ENCODE measurements at regions not wholly inside any gene's neighbourhood (a gene's known extent, or its start where the extent isn't known, plus 50 kb on each side); places are given as distances from the start of the nearest gene placed in this dataset.
A peak's percentile ranks its signal among the peaks of the same experiment; 100 is the strongest.

- H3K36me3 Mint-ChIP-seq (ENCODE audit: insufficient read depth, unreplicated experiment), result no peaks in the 10 kb centered on the region
- no peak for DNase-seq (ENCODE audit: unreplicated experiment)
- H3K27me3 Mint-ChIP-seq (ENCODE audit: insufficient read depth, unreplicated experiment), result no peaks in the 10 kb centered on the region
- intact Hi-C loops (cut with micrococcal nuclease), result no loop called here
- CTCF ChIA-PET, result no interaction called here
- TF ChIP-seq, protein P1, sequence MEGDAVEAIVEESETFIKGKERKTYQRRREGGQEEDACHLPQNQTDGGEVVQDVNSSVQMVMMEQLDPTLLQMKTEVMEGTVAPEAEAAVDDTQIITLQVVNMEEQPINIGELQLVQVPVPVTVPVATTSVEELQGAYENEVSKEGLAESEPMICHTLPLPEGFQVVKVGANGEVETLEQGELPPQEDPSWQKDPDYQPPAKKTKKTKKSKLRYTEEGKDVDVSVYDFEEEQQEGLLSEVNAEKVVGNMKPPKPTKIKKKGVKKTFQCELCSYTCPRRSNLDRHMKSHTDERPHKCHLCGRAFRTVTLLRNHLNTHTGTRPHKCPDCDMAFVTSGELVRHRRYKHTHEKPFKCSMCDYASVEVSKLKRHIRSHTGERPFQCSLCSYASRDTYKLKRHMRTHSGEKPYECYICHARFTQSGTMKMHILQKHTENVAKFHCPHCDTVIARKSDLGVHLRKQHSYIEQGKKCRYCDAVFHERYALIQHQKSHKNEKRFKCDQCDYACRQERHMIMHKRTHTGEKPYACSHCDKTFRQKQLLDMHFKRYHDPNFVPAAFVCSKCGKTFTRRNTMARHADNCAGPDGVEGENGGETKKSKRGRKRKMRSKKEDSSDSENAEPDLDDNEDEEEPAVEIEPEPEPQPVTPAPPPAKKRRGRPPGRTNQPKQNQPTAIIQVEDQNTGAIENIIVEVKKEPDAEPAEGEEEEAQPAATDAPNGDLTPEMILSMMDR (IDR thresholded peaks at IDR 0.05; ENCODE audit: unreplicated experiment), result no peak
- POLR2A ChIA-PET, result no interaction called here
- no TSS peak for BruUV-seq (replicated peaks)
- H3K4me3 Mint-ChIP-seq (ENCODE audit: unreplicated experiment), result no peak overlapping the region
- no peak overlapping the region for H3K27ac Mint-ChIP-seq (ENCODE audit: low read depth, unreplicated experiment)
- no peaks in the 10 kb centered on the region for H3K4me1 Mint-ChIP-seq (ENCODE audit: insufficient read depth, unreplicated experiment)
- H3K9me3 Mint-ChIP-seq (ENCODE audit: unreplicated experiment), result no peaks in the 10 kb centered on the region
These were observed 432.7 kb downstream of the IRS1 start for GRCh38 chr2:226366920-226367319.

- H3K36me3 Mint-ChIP-seq (ENCODE audit: insufficient read depth, unreplicated experiment), result no peaks in the 10 kb centered on the region
- no peaks in the 10 kb centered on the region for H3K4me1 Mint-ChIP-seq (ENCODE audit: insufficient read depth, unreplicated experiment)
- ChIA-PET POLR2A (no interaction called here), CTCF (no interaction called here)
- TF ChIP-seq, protein P1 (IDR thresholded peaks at IDR 0.05; ENCODE audit: unreplicated experiment), result no peak
- peaks cover 4% of the 10 kb centered on the region for H3K9me3 Mint-ChIP-seq (ENCODE audit: unreplicated experiment)
- no TSS peak for BruUV-seq (replicated peaks)
- intact Hi-C loops (cut with micrococcal nuclease), result no loop called here
- no peak overlapping the region for H3K4me3 Mint-ChIP-seq (ENCODE audit: unreplicated experiment)
- no peak for DNase-seq (ENCODE audit: unreplicated experiment)
- H3K27ac Mint-ChIP-seq (ENCODE audit: low read depth, unreplicated experiment), result no peak overlapping the region
- H3K27me3 Mint-ChIP-seq (ENCODE audit: insufficient read depth, unreplicated experiment), result no peaks in the 10 kb centered on the region
These were observed 435.4 kb downstream of the IRS1 start for GRCh38 chr2:226364217-226364616.

- no peaks in the 10 kb centered on the region for H3K4me1 Mint-ChIP-seq (ENCODE audit: insufficient read depth, unreplicated experiment)
- TF ChIP-seq, protein P1 (IDR thresholded peaks at IDR 0.05; ENCODE audit: unreplicated experiment), result no peak
- BruUV-seq (replicated peaks), result no TSS peak
- H3K4me3 Mint-ChIP-seq (ENCODE audit: unreplicated experiment), result no peak overlapping the region
- H3K27ac Mint-ChIP-seq (ENCODE audit: low read depth, unreplicated experiment), result no peak overlapping the region
- no peaks in the 10 kb centered on the region for H3K27me3 Mint-ChIP-seq (ENCODE audit: insufficient read depth, unreplicated experiment)
- CTCF ChIA-PET, result no interaction called here
- peaks cover 4% of the 10 kb centered on the region for H3K9me3 Mint-ChIP-seq (ENCODE audit: unreplicated experiment)
- H3K36me3 Mint-ChIP-seq (ENCODE audit: insufficient read depth, unreplicated experiment), result no peaks in the 10 kb centered on the region
- DNase-seq (ENCODE audit: unreplicated experiment), result peak; percentile 45
- POLR2A ChIA-PET, result interaction anchor here (1.3 kb wide), 1 partner anchor 12 kb away, joined by 4 read pairs; no protein-coding TSS in a partner anchor
- intact Hi-C loops (cut with micrococcal nuclease), result no loop called here
These were observed 436.6 kb downstream of the IRS1 start for GRCh38 chr2:226362980-226363379.

DNA sequence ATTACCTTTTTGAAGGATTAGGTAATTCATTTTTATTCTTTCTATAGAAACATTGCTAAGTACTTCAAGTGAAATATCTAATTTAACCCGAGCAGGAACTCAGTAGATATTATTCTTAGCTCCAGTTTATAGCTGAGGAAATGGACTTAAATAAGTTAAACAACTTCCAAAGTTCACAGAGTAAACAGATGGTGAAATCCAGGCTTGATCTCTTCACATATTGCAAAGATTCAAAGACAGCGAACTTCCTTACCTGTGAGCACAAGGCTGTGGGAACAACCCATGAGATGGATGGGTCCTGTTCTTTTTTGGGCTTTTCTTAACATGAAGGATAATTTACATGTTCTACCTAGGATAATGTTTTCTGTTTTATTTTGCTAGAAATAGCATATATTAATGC, 439.0 kb downstream of the IRS1 start:
- BruUV-seq (replicated peaks), result no TSS peak
- DNase-seq (ENCODE audit: unreplicated experiment), result no peak
- Mint-ChIP-seq H3K4me1 (ENCODE audit: insufficient read depth, unreplicated experiment) (no peaks in the 10 kb centered on the region), H3K27ac (ENCODE audit: low read depth, unreplicated experiment) (no peak overlapping the region), H3K9me3 (ENCODE audit: unreplicated experiment) (peaks cover 6% of the 10 kb centered on the region), H3K36me3 (ENCODE audit: insufficient read depth, unreplicated experiment) (no peaks in the 10 kb centered on the region), H3K27me3 (ENCODE audit: insufficient read depth, unreplicated experiment) (no peaks in the 10 kb centered on the region), H3K4me3 (ENCODE audit: unreplicated experiment) (no peak overlapping the region)
- intact Hi-C loops (cut with micrococcal nuclease), result no loop called here
- ChIA-PET CTCF (no interaction called here), POLR2A (interaction anchor here (0.6 kb wide), 1 partner anchor 19 kb away, joined by 3 read pairs; no protein-coding TSS in a partner anchor)
- TF ChIP-seq, protein P1 (IDR thresholded peaks at IDR 0.05; ENCODE audit: unreplicated experiment), result no peak

All from MCF 10A (cell line).